T-helper 1 cell (primary cell): ENCODE measurements at regions not wholly inside any gene's neighbourhood (a gene's known extent, or its start where the extent isn't known, plus 50 kb on each side); places are given as distances from the start of the nearest gene placed in this dataset.

Experiments
- DNase-seq, 5 donors: peaks; one replicate each; pipeline ENCODE4 v3.0.0-alpha.2; 2012 to 2020

DNA sequence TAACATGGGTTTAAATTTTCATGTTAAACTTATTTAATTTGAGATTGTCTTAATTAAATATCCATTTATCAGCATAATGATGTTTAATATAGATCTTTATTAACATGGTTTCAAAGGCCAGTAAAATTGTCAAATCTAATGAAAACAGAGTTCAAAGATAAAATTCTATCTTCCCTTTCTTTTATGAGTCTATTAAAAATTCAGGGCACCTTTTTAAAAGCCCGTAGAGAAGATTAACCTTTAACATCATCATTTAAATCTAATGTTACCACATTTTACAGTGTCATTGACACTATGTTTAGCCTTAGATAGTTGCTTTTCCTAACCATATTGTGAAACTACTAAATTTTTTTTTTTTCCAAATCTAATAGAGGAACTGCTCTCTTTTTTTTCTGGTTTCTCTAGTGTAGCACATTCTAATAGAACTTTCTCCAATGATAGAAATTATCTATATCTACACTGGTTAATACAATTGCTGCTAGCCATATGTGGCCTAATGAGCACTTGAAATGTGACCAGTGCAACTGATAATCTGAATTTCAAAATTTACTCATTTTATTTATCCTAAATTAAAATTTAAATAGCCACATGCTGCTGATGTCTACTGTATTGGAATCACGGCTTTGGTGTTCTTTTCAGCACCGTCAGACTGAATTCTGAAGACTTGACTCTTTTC is 410.9 kb downstream of the UTRN start:
- DNase-seq = no peak

DNA sequence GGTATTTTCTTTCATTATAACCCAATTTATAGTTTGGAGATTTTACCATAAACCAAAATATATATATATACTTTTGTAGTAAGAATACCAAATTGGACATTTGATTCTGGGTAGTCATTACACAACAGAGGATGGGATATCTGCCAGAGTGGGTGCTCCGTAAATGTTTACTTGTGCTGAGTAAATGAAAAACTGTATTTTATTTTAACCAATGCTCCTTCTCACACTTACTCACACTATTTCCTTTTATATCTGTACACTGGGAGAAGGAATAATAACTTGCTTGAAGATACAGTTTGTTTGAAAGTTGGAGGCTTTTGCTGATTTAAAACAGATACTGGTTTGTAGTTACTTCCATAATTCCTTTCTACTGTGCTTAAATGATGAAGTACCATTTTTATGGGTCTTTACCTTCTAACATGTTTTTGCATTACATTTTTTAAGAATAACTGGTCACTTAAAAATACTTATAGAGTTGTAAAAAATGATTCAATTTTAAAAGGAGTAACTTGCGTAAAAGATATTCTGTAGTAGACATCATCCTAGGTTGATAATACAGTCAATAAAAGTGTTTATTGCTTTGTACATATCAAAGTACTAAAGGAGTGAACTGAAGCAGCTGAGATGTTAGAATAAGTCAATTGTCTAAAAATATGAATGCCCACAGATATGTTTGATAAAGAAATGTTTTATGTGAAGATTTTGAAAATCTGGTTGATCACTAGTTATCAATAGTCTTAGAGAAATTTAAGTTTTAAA is 411.7 kb downstream of the UTRN start:
- DNase-seq = no peak

DNA sequence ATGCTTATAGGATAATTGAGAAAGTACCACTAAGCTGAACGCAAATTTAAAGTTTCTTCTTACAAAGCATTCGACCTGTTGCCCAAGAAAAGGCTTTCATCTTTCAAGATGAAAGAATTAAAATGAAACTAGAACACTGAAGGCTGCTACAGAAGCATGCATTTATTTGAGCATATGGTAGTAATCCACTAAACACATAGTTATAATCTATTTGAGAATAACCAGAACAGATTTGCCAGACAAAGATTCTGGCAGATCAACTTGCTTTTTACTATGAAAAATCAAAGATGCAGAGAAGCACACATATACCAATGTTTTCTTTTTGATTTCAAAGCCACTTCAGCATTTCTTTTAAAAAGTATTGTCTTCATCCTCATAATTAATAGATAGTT is 412.2 kb downstream of the UTRN start:
- DNase-seq = no peak

DNA sequence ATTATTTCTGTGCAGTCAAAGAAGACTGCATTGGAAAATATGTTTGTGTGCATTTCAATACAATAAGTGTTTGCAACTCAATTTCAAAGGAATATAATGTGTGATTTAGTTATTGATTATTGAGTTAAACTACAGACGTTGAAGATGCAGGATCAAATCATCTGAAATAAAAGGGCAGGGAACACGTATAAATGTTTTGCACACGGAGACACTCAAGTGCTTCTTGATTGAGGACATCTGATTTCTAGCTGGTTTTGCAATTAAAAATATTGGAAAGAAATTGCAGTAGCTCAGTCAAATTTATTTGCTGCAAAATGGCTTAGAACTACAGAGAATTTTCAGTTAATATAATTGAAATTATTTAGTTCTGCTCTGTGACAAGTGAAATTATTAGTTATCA is 412.7 kb downstream of the UTRN start:
- DNase-seq = no peak

DNA sequence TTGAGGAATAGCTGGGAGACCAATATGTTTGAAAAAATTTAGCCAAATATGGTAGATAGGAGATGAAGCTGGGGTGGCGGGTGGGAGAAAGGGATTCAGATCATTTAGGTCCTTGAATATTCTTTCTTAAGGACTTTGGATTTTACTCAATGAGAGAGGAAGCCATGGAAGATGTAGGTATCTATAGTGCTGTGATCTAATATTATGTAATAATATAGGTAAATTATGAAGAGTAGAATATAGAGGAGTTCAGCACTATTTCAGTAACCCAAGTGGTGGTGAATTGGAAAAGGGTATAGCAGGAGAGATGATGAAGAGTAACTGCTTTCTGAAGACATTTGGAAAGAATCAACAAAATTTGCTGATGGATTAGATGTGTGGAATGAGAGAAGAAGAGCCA is 417.6 kb downstream of the UTRN start:
- no peak for DNase-seq

DNA sequence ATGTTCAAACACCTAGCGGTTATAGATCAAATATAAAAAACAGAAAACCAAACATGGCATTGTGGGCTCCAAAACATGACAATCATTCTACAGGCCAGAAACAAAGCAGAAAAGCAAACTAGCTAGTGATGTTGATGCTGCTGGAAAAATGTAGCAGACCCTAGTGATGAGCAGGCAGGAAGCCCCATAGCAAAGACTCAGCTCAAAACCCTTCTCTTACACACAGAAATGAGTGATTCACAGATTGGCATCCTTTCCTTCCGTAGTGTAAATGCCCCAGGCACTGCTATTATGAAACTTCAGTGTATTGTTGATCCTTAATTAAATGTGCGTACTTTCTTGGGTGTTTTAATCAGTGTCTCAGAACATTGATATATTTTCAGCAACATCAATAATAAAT is 425.1 kb downstream of the UTRN start:
- DNase-seq = no peak

DNA sequence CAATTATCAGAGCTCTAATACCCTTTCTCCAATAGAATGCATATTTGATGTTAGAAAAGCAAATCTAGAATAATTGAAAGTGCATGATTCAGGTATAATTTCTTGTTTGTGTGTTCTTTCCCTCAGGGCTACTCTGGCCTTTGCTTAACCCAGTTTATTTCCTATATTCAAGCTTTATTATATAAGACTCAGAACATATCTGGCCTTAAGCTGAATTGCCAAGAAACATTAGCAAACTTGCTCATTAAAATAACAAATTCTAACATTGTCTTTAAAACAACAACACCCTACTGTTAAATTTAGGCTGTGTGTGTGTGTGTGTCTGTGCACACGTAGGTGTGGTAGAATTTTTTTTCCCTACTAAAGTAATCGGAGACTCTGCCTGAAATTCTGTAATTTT is 426.5 kb downstream of the UTRN start:
- DNase-seq = no peak

DNA sequence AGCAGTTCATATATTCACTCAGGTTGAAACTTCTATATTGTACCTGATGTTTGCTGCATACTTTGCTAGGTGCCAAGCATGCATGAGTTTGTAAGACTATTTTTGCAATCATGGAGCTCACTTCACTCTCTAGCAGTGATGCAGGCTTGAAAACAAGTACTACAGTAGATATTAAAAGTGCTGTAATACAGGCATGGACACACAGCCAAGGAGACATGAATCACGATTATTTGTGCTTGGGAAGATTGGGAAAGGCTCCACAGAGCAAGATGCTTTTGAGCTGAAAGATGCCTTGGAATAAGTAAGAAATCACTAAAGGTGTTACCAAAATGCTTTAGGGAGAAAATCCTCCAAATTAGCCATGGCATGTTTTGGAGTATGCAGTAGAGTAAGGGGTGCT is 427.4 kb downstream of the UTRN start:
- DNase-seq = no peak

DNA sequence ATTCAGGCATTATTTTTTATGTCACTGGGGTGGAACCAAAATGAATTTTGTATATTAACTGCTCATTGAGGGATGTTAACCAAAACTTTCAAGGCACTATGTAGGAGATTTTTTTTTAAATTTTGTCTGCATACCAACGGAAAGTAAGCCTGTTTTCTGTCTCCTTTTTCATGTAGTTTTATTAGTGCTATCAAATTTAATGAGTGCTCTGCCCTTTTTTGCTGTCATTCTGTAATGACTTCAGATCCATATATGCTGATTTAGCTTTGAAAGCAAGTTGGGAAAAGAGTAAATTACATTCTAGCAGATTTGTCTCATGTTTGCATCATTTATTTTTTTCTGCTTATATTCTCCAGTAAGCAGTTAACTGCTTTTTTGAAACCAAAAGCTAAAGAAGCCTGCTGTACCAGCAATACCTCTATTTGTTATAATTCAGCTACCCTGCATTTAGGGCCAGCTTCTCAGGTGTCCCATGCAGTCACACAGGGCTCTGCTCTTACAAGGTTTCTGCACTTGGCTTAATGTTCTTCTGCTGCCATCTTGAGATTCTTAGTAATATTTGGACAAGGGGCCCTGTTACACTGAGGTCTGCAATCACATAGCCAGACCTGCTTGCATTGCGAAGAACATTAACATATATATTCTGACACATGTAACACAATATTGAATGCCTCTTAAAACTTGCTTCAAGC is 429.0 kb downstream of the UTRN start:
- no peak for DNase-seq

DNA sequence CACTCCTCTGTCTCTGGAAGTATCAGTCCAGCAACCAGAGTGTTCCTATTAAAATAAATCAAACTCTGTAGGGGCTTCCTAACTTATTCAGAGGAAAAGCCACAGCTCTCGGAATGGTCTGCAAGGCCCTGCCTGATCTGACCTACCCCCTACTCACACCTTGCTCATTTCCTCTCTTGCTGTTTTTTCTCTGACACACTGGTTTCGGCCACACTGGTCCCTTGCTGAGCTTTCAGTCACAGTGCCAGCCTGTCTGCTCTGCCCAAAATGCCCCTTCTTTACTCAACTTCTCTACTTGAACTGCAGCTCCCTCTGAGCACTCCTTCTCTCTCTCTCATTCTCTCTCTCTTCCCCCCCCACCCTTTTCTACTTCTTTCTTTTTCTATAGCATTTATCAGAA is 430.2 kb downstream of the UTRN start:
- no peak for DNase-seq

DNA sequence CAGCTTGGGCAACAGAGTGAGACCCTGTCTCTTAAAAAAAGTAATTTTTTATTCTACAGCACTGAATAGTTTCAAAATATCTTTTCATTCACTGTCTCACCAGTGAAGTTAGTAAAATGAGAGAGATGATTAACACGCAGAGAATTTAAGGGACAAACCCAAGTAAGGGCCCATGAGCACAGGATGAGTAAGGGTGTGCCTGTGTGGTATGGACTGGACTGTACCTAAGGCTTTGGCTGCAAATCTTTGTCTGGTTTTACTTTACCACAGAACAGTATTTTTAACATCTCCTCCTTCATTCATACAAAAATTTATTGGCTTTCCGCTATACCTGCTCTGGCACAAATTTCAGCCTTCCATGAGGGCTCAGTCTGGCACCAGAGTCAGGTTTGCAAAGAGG is 433.3 kb downstream of the UTRN start:
- DNase-seq = no peak

DNA sequence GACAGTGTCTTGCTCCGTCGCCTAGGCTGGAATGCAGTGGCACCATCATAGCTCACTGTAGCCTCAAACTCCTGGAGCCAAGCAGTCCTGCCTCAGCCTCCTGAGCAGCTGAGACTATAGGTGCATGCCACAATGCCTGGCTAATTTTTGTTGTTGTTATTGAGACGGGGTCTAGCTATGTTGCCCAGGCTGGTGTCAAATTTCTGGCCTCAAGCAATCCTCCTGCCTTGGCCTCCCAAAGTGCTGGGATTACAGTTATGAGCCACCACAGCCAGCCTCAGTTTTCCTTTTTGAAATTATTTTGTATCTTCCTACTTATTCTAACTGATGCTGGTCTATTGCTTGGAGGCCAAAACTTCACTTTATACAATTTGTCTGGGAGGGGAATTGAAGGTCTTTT is 436.1 kb downstream of the UTRN start:
- no peak for DNase-seq

DNA sequence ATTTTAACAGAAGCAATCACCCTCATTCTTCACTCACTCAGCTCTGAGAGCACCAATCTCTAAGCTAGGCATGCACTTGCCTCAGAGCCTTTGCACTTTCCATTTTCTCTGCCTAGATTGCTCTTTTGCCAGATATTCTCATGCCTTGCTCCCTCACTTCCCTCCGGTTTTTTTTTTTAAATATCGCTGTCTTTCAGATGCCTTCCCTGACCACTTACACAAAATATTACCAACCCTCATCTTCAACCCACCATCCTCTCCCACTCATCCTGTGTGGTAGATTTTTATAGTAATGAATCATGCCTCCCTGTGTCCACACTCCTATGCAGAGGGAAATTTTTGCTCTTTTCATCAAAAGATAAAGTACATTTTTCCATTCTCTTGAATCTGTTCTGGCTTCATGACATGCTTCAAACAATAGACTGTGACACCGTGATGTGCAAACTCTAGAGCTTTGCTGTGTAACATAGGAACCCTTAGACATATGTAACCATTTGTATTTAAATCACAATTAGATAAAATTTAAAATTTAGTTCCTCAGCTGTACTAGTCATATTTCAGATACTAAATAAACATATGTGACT is 437.1 kb downstream of the UTRN start:
- no peak for DNase-seq

DNA sequence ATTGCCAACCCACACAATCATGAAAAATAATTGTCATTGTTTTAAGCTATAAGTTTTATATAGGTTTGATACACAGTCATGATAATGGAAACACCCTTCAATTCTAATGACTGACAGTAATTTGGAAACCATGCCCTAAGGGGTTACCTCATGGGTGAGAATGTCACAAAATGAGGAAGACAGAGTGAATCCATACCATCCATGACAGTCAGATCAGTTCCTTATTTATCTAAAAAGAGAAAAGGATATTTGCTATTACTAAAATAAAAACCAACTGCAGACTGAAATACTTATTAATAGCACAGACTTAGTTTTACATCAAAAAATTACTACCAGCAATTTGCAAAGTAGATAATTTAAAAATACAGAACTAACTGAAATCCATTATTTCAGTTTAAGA is 437.8 kb downstream of the UTRN start:
- no peak for DNase-seq

DNA sequence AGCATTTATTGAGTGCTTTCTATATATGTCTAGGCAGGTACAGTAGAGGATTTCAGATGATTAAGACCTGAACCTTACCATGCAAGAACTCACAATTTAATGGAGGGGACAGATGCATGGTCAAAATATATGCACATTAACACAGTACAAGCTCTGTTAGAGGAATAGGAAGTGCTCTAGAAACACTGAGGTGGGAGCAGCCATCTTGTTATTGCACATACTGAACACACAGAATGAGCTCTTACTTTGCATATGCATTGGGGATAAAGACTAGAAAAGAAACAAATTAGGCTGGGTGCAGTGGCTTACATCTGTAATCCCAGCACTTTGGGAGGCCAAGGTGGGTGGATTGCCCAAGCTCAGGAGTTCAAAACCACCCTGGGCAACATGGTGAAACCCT is 438.3 kb downstream of the UTRN start:
- no peak for DNase-seq

DNA sequence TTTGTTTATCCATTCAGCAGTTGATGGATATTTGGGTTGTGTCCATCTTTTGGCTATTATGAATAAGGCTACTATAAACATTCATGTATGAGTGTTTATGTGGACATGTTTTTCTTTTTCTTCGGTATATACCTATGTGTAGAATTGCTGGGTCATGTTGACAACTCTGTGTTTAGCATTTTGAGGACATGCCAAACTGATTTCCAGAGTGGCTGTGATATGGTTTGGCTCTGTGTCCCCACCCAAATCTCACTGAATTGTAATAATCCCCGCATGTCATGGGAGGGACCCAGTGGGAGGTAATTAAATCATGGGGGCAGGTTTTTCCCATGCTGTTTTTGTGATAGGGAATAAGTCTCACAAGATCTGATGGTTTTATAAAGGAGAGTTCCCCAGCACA is 439.7 kb downstream of the UTRN start:
- no peak for DNase-seq

DNA sequence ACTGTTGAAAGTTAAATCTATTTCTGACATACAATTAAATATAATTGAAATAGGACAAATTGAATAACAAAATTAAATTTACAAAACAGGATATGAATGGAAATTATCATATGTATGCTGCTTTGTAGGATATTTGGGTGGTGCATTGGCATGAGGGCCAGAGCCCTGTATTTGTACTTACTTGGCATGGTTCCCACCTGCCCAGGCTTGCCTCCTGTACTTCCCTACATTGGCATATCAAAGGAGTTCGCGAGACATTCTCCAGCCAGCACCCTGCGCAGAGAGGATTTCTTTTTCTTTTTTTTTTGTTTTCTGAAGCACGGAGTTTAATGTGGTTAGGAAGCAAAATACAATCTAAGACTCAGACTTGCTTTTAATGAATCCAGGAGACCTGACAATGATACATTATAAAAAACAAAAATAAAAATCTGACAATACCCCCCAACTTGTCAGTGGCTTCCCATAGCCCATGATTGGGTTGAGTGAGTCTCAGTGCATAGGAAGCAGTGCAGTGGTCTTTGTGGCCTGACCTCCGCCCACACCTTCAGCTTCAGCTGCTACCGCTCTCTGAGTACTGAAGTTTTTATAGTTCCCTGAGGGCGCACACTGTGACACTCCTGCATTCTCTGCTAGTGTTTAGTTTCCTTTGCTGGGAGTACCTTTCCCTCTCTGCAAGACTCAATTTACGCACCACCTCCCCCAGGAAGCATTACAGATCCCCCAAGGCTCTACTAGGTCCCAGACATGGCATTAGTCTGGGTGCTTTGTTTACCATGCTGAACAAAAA is 440.8 kb downstream of the UTRN start:
- DNase-seq = no peak

DNA sequence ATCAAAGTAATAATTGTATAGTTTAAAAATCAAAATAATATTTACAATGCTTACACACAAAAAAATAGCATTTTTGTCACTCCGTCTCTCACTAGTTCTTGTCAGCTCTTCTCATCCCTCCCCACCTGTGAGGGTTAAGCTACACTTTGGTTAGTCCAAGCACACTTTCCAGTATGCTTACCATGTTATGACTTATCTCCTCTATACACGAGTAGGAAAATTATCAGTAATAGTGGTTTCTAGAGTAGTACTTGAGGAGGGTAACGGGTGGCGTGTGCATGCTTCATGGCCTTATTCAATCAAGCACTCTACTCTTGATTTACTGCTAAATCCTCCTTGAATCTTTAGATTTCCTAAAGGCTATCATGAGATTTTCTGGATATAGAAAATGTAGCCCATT is 443.7 kb downstream of the UTRN start:
- DNase-seq = no peak

DNA sequence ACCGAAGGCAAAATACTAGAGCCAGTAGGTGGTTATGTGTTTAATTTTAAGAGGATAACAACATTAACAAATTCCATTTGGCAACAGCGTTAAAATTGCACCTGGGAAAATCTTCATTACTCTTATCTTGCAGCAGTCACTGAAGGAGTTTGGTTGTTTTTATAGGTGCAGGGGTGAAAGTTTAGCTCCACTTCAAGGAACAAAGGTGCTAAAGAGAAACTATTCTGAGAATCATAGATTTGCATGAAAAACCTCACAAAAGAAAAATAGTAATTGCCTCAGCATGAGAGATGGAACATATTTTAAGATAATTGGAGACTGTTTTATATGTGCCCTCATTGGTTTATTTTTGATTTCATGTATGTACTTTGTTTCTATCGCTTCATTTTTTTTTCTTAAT is 444.4 kb downstream of the UTRN start:
- DNase-seq = no peak

DNA sequence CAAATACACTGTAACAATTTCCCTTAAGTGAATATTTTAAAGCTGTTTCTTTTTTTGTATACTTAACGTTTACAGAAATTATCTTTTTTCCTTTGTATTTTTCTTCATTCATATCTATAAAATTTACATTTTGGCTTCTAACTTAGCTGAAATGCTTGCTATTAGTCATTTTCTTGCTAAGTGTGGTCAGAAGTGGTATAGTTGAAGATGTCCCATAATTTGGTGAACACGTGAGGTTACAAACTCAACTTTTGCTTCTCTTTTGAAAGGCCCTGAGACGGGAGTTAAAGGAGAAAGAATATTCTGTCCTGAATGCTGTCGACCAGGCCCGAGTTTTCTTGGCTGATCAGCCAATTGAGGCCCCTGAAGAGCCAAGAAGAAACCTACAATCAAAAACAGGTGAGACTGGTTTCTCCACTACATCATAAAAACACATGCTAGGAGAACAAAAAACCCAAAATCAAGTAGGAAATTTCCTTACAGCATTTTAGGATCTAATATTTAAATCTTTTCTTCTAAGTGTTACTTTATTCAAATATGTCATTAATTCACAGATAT is 445.0 kb downstream of the UTRN start:
- no peak for DNase-seq

DNA sequence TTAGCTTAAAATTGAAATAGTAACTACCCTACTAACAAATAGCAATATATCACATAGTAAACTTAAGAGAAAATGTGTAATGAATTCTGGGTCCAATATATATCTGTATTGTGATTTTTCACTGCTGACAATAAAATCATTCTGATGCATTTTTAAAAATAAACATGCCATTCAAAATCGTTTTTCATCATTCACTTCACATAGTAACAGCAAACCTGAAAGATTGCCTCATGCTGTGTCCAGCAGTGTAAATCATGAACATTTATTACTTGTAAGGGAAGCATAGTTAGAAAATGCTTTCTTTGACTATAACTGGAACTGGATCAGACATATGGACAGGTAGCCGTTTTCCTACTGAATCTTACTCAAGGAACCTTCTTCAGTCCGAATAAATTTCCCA is 446.1 kb downstream of the UTRN start:
- DNase-seq = no peak

DNA sequence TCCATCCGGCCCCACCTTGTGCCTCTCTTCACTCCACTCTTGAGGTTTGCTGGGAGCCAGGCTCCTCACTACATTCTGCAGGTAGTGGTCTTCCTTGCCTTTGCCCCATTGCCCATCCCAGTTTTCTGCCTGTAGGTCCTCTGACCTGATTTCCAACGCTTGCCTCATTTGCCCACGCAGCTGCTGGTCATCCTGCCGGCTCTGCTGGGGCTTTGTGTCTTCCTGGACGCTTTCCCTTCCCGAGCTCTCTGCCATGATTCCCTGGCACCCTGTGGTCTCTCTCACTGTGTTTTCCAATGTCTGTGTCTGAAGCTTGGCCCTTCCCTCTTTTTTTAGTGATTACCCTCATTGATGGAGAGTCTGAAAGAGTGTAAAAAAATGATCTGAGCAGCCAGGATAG is 451.6 kb downstream of the UTRN start:
- DNase-seq = no peak

DNA sequence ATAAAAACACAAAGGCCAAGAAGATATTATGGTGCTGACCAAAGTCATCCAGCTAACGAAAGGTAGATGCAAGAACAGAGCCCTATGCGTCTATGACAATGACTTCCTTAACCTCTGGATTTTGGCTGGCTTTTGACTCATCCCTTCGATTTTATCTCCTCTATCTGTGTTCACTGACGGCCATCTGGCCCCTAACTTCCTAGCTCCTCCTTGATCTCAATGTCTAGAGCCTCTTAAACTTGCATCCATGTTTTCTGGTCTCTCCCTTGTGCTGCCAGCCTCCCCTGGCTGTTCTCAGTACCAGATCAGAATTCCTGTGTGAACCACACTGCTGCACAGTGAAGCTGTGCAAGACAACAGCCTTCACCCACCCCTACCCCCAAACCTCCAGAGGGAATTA is 452.9 kb downstream of the UTRN start:
- no peak for DNase-seq
